ENCODE measurements at regions not wholly inside any gene's neighbourhood (a gene's known extent, or its start where the extent isn't known, plus 50 kb on each side); places are given as distances from the start of the nearest gene placed in this dataset.
A peak's percentile ranks its signal among the peaks of the same experiment; 100 is the strongest.

- TF ChIP-seq NFYA (IDR thresholded peaks at IDR 0.05; ENCODE audit: borderline replicate concordance, low read depth, low read length) = no peak
- no peak for TF ChIP-seq ZNF207 (IDR thresholded peaks at IDR 0.05; ENCODE audit: borderline replicate concordance)
- no peak for TF ChIP-seq HDAC2 (IDR thresholded peaks at IDR 0.05)
- no peak for TF ChIP-seq ESRRA (IDR thresholded peaks at IDR 0.05; ENCODE audit: low read length)
- no peak for TF ChIP-seq SIX5 (IDR thresholded peaks at IDR 0.05; ENCODE audit: low read depth, low read length, severe bottlenecking)
- TF ChIP-seq KAT2A (conservative IDR thresholded peaks at IDR 0.05; ENCODE audit: control insufficient read depth, low read depth, low read length) = no peak
- no peak for TF ChIP-seq BHLHE40 (IDR thresholded peaks at IDR 0.05; ENCODE audit: borderline replicate concordance in 1 of 2, low read depth in 2 of 2, low read length in 1 of 2)
- TF ChIP-seq NR2C1 (IDR thresholded peaks at IDR 0.05) = no peak
- TF ChIP-seq SP1 (IDR thresholded peaks at IDR 0.05; ENCODE audit: low read depth, low read length) = no peak
- TF ChIP-seq TCF3 (IDR thresholded peaks at IDR 0.05; ENCODE audit: borderline replicate concordance, insufficient read depth, low read depth, low read length) = no peak
- no peak for TF ChIP-seq PRDM15 (CRISPR knock-in tag; IDR thresholded peaks at IDR 0.05)
- no peak for TF ChIP-seq DPF2 (IDR thresholded peaks at IDR 0.05)
- peak; percentile 75 for TF ChIP-seq ZNF384 (IDR thresholded peaks at IDR 0.05; ENCODE audit: borderline replicate concordance, low read depth, low read length)
- peak; percentile 47 for TF ChIP-seq RAD21 (IDR thresholded peaks at IDR 0.05; ENCODE audit: insufficient read depth, low read depth, low read length)
- no peak for TF ChIP-seq KDM1A (IDR thresholded peaks at IDR 0.05; ENCODE audit: borderline replicate concordance)
- TF ChIP-seq EZH2 (IDR thresholded peaks at IDR 0.05; ENCODE audit: borderline replicate concordance, control insufficient read depth, low read depth, low read length) = no peak
- no peak for TF ChIP-seq BMI1 (IDR thresholded peaks at IDR 0.05; ENCODE audit: borderline replicate concordance)
- no peak for TF ChIP-seq ATF7 (IDR thresholded peaks at IDR 0.05; ENCODE audit: low read depth)
- peak in 2 of 3 experiments; percentile 33 to 54; a peak in 4 of 6 replicates for TF ChIP-seq CTCF (IDR thresholded peaks at IDR 0.05 in 2 of 3, conservative IDR thresholded peaks at IDR 0.05 in 1 of 3; ENCODE audit: control insufficient read depth in 2 of 3, extremely low read depth in 1 of 3, insufficient read depth in 1 of 3, low read depth in 3 of 3, low read length in 3 of 3)
These were observed 94.1 kb downstream of the PHETA1 start (continued) for GRCh38 chr12:111274777-111275176.
